Cardiac septum (tissue), 1 donor: ENCODE measurements at regions not wholly inside any gene's neighbourhood (a gene's known extent, or its start where the extent isn't known, plus 50 kb on each side); places are given as distances from the start of the nearest gene placed in this dataset.
"Not testable (repeated sequence)": the region's sequence is repeated elsewhere in the genome, so short reads cannot be mapped to it uniquely, and the experiment has no call there.

Source experiments
- DNase-seq: peaks from one replicate; pipeline ENCODE4 v3.0.0-alpha.2; 2020; ENCODE audit warnings: low spot score
- intact Hi-C: fragments of 100-400 bp; cut with DNase I; formaldehyde crosslinking; loops from one replicate; pipeline ENCODE4 v1.14.0; 2022
- donor health status: DM: no; HTN: no; CAD: no.

GRCh38 chr3:94739420-94739819, 676.6 kb downstream of the NSUN3 start:
- no peak for DNase-seq
- intact Hi-C loops: no loop called here

- intact Hi-C loops: no loop called here
- no peak for DNase-seq
Measured at GRCh38 chr3:94758751-94759150, 695.9 kb downstream of the NSUN3 start.

- no peak for DNase-seq
- intact Hi-C loops: no loop called here
Measured at GRCh38 chr3:94772402-94772801, 709.5 kb downstream of the NSUN3 start.

- intact Hi-C loops: no loop called here
Measured at GRCh38 chr3:94775746-94776145, 712.9 kb downstream of the NSUN3 start.

GRCh38 chr3:94776401-94776915, 713.6 kb downstream of the NSUN3 start:
- DNase-seq: no peak
- intact Hi-C loops: no loop called here

More at GRCh38 chr3:94775746-94776145, 712.9 kb downstream of the NSUN3 start:
- no peak for DNase-seq

GRCh38 chr3:94778289-94778688, 715.4 kb downstream of the NSUN3 start:
- intact Hi-C loops: no loop called here
- no peak for DNase-seq

GRCh38 chr3:94778814-94779494, 716.1 kb downstream of the NSUN3 start:
- intact Hi-C loops: no loop called here
- no peak for DNase-seq

- intact Hi-C loops: no loop called here
- no peak for DNase-seq
Measured at GRCh38 chr3:94779699-94780098, 716.8 kb downstream of the NSUN3 start.

- no peak for DNase-seq
Measured at GRCh38 chr3:94784274-94784673, 721.4 kb downstream of the NSUN3 start.

GRCh38 chr3:94787066-94787465, 724.2 kb downstream of the NSUN3 start:
- no peak for DNase-seq
- intact Hi-C loops: no loop called here

More at GRCh38 chr3:94784274-94784673, 721.4 kb downstream of the NSUN3 start:
- intact Hi-C loops: no loop called here

- no peak for DNase-seq
- intact Hi-C loops: no loop called here
Measured at GRCh38 chr3:94787734-94788270, 724.9 kb downstream of the NSUN3 start.

GRCh38 chr3:94794563-94794962, 731.7 kb downstream of the NSUN3 start:
- no peak for DNase-seq
- intact Hi-C loops: no loop called here

- intact Hi-C loops: no loop called here
- no peak for DNase-seq
Measured at GRCh38 chr3:94799420-94800060, 736.7 kb downstream of the NSUN3 start.

GRCh38 chr3:94811836-94812235, 749.0 kb downstream of the NSUN3 start:
- intact Hi-C loops: no loop called here
- DNase-seq: no peak

GRCh38 chr3:94821241-94821640, 758.4 kb downstream of the NSUN3 start:
- no peak for DNase-seq
- intact Hi-C loops: no loop called here

GRCh38 chr3:94822298-94822697, 759.4 kb downstream of the NSUN3 start:
- DNase-seq: no peak
- intact Hi-C loops: no loop called here

GRCh38 chr3:94846251-94846650, 783.4 kb downstream of the NSUN3 start:
- intact Hi-C loops, DNase-seq: not testable (repeated sequence)

- DNase-seq: no peak
- intact Hi-C loops: no loop called here
Measured at GRCh38 chr3:94862703-94863102, 799.8 kb downstream of the NSUN3 start.

GRCh38 chr3:94869059-94869547, 806.2 kb downstream of the NSUN3 start:
- intact Hi-C loops: no loop called here

GRCh38 chr3:94873751-94874150, 810.9 kb downstream of the NSUN3 start:
- intact Hi-C loops: no loop called here

More at GRCh38 chr3:94869059-94869547, 806.2 kb downstream of the NSUN3 start:
- DNase-seq: no peak

GRCh38 chr3:94875149-94875548, 812.3 kb downstream of the NSUN3 start:
- intact Hi-C loops: no loop called here
- DNase-seq: no peak

More at GRCh38 chr3:94873751-94874150, 810.9 kb downstream of the NSUN3 start:
- DNase-seq: no peak
